ENCODE measurements at regions not wholly inside any gene's neighbourhood (a gene's known extent, or its start where the extent isn't known, plus 50 kb on each side); places are given as distances from the start of the nearest gene placed in this dataset.
"Not testable (repeated sequence)": the region's sequence is repeated elsewhere in the genome, so short reads cannot be mapped to it uniquely, and the experiment has no call there.

DNA sequence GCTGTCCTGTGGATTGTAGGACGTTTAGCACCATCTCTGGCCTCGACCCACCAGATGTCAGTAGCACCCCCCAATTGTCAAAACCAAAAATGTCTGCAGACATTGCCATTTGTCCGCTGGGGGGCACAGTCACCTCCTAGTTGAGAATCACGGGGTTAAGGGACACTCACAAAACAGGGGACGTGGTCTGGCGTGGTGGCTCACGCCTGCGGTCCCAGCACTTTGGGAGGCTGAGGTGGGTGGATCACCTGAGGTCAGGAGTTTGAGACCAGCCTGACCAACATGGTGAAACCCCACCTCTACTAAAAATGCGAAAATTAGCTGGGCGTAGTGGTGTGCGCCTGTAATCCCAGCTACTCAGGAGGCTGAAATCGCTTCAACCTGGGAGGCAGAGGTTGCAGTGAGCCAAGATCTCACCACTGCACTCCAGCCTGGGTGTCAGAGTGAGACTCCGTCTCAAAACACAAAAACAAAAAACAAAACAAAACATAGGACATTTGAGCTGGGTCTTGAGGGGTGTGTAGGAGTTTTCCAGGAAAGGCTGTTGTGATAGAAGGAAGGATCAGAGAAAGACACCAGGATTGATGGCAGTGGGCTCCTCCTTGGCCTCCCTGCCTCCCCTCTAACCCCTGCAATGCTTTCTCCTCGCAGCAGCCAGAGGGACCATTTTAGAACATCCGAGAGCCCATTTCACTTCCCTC, 171.8 kb upstream of the GSE1 start:
- no peak for DNase-seq (ENCODE audit: low spot score)

DNA sequence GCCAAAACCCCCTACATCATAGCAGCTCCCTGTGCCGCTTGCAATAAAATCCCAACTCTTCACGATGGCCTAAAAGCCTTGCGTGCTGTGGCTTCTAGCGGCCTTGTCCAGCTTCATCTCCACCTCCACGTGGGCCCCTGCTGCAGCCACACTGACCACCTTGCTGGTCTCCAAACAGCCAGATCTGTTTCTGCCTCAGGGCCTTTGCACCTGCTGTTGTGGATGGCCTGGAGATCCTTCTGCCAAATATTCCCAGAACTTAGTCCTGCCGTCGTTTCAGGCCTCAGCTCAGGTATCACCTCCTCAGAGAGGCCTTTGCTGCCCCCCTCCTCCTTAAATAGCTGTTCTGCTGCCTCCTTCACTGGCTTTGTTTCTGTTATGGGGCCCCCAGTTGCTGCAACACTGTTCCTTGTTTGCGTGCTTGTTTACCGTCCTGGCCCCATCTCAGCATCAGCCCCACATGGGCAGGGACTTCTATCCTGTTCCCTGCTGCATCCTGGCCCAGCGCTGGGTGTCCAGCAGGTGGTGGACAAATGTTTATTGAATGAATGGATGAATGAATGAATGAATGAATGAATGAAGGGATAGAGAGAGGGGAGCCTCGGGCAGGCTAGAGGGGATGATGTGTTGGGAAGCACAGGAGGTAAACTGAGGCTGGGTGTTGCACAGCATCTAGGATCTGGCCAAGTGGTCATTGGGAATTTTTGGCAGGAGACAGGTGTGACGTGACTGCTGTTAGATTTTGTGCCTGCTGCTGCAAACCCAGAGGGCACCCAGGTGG, 171.0 kb upstream of the GSE1 start:
- no peak for DNase-seq (ENCODE audit: low spot score)

DNA sequence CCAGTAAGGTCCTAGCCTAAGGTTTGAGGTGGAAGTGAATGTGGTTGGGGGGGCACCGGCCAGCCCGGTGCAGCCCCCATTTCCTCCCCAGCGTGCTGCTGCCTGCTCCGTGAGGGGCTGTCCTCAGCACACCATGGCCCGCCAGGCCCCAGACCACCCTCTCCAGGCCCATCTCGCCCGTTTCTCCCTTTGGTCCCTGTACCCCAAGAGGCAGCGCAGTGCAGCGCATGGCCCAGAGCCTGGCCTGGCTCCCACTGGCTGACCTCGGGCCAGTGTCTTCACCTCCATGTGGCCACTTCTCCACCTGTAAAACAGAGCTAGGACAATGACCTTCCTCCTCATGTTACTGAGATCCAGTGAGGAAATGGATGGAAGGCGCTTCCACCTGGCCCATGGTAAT, 170.0 kb upstream of the GSE1 start:
- DNase-seq (ENCODE audit: low spot score): no peak

DNA sequence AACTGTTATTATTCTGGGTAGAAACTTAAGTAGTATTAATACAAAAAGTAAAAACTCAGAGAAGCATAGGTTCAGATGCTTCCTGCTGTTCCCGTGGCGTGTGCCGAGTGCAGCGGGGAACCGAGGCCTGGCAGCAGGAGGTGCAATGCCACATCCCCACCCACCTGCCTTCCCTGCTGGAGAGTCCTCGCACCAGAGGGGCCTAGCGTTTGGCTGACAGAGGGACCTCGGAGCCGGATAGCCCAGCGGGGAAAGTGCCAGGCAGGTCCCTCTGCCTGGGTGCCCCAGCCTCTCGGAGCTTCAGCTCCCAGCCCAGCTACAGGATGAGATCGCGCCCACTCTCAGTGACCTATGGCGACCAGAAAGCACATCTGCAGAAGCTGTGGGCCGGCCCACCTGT, 169.6 kb upstream of the GSE1 start:
- no peak for DNase-seq (ENCODE audit: low spot score)

DNA sequence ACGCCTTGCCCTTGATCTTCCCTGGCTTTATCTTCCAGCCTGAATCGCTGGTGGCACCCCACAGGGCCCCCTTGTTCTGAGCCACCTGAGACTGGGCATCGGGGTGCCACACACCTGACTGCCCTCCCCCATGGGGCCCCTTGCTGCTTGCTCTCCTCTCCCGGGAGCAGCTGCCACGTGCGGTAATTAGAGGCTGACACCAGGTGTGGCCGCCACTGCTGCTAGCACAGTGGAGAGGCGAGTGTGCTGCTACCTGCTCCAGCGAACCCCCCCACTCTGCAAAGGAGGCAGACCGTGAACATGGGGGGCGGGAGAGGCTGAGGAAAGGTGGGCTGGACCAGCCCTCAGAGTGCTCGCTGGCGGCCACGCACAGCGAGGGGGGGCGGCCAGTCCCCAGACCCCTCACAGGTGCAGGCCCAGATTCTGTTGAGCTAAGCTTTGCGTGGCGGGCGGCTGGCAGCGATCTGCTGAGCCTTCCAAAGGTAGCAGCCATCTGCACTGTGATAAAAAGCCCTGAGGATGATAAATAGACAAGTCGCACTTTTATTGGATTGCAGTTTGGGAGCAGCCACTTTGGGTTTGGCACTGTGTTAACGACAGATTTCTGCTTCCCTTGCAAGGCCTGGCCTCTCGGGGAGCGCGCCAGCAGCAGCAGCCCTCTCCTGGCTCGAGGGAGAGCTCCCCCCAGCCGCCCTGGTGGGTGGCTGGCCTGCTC, 167.9 kb upstream of the GSE1 start:
- DNase-seq (ENCODE audit: low spot score): no peak

DNA sequence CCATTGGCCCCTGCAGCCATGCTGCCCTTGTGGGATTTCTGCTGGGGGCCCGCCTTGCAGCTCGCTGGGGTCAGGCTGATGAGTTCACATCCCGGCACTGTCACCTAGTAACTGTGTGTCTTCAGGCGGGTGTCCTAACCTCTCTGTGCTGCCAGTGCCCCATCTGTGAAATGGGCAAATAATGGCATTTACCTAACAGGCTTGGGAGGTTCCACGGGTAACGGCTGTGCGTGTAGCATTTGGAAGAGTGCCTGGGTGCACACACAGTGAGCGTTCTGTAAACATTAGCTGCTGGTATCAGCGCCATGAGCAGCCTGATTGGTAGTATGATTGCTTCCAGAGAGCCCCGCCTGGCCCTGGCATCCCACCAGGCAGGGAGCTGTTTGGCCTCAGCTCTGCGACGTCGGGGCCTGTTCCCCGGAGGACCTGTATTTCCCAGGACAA, 167.3 kb upstream of the GSE1 start:
- DNase-seq (ENCODE audit: low spot score): no peak

DNA sequence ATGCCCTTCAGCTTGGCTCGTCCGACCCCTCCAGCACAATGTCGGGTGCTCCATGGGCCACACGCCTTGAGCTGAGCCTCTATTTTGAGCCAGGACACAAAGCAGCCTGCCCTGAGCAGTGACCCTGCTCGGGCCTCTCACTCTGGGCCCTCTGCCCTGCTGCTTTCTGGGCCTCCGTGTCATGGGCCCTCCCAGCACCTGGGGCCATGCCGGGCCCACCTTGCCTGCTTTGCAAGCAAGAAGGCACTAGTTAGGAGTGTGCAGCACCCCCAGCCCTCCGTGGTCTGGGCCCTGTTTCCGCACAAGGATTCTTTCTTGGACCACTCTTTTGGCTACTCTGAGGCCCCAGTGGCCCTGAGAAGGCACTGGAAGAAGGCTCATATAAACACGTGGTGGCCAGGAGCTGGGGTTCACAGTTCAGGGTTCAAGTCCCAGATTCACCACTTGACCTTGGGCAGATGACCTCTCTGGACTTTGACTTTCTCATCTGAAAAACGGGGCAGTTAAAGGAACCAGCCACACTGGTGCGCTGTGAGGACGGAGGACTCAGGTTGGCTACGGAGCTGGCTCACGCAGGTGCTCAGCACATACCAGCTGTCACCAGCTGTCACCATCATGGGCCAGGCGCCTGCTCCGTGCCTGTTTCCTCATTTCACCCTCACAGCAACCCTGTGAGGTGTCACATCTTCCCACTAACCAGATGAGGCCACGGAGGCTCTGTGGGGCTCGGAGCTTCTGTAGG, 166.0 kb upstream of the GSE1 start:
- no peak for DNase-seq (ENCODE audit: low spot score)

DNA sequence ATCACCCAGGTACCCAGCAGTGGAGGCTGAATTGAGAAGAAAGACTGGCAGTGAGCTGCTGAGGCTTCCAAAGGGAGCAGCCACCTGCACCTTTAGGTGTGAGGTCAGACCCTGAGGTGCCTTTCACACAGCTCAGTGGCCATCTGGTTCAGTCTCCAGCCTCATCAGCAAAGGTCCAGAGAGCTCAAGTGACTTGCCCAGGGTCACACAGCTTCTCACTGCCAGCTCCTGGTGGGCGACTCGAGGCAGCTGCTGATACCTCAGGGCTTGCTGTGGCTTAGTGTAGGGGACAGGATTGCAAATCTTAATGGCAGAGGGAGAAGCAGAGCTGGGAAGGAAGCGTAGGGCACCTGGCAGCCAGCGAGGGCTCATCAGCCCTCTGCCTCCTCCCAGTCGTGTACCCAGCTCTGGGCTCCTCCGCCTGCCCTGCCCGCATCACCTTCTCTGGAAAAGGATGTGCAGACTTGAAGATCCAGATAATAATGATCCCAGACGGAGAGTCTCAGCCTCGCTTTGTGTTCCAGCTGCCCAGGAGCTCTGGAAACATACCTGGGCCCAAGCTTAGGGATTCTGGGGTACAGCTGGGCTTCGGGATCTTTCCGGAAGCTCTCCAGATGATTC, 165.3 kb upstream of the GSE1 start:
- DNase-seq (ENCODE audit: low spot score): no peak

DNA sequence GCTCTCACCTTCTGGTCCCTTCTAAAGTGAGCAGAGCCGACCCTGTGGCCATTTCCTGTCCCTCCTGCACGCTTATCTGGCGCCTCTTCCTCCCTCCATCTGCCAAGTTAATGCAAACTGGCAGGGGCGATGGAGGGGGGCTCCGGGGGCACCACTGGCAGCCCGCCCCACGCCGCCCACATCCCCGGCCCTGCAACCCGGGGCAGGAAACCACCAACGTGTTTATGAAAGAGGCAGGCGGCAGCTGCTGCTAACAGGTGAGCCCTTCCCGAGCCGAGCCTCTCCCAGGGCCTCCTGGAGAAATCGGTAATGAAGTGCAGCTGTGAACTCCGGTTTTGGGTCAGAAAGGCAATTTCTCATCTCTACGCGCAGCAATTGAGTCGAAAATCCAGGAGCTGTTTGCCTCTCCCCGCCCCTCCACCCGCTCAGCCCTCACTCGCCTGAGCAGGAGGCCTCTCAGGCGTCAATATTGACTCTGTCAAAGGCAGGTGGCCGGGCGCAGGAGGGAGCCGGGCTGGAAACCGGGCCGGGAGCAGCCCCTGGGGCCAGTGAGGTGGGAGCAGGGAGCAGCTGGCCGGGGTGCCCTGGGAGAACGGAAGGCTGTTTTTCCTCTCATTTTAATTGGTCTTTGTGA, 164.4 kb upstream of the GSE1 start:
- DNase-seq (ENCODE audit: low spot score): no peak

DNA sequence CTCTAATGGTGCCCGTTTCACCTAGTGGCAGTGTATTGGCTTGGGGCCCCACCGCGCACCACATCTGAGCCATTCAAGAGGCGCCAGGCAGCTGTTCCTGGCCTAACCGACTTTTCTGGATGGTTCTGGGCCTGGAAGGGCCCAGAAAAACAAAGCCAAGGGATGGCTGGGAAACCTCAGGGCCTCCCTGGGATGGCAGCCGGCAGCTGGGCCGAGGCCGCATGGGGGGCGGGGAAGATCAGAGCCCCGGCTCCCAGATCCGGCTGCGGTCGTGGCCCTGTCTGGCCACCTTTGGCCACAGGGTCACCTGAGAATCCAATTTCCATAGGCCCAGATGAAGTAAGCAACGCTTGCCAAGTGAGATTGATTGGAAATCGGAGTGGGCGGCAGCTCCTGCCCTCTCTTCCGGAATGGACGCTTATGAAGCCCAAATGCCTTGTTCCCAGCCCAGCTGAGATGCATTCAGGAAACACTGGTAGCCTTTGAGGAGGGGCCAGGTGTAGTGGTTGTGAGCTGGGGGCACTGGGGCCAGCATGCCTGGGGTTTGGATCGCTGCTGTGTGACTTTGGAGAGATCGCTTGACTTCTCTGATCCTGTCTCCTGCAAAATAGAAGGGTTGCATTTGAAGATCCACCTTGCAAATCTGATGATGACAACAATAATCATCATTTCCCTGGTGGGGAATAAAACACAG, 163.8 kb upstream of the GSE1 start:
- no peak for DNase-seq (ENCODE audit: low spot score)

DNA sequence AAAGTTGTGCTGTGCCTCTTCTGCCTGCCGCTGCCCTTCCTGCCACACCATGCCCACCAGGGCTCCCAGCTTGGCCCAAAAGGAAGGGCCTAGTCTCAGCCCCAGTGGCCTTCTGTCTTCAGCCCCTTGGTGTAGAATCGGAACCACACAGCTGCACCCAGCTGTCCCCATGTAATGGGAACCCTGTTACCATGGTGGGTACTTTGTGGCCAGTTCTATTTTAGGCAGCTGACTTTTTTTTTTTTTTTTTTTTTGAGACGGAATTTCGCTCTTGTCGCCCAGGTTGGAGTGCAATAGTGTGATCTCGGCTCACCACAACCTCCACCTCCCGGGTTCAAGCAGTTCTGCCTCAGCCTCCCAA, 163.3 kb upstream of the GSE1 start:
- no peak for DNase-seq (ENCODE audit: low spot score)

DNA sequence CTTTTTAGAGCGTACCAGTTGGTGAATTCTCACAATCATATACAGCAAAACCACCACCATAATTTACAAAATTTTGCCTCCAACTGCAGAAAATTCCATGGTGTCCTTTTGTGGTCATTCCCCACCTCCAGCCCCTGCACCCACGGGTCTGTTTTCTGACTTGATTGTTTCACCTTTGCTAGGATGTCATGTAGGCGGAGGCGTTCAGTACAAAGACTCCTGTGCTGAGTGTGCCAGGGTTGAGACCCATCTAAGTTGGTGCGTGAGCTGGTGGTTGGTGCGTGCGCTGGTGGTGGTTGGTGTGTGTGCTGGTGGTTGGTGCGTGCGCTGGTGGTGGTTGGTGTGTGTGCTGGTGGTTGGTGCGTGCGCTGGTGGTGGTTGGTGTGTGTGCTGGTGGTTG, 162.0 kb upstream of the GSE1 start:
- not testable (repeated sequence) for DNase-seq (ENCODE audit: low spot score)

DNA sequence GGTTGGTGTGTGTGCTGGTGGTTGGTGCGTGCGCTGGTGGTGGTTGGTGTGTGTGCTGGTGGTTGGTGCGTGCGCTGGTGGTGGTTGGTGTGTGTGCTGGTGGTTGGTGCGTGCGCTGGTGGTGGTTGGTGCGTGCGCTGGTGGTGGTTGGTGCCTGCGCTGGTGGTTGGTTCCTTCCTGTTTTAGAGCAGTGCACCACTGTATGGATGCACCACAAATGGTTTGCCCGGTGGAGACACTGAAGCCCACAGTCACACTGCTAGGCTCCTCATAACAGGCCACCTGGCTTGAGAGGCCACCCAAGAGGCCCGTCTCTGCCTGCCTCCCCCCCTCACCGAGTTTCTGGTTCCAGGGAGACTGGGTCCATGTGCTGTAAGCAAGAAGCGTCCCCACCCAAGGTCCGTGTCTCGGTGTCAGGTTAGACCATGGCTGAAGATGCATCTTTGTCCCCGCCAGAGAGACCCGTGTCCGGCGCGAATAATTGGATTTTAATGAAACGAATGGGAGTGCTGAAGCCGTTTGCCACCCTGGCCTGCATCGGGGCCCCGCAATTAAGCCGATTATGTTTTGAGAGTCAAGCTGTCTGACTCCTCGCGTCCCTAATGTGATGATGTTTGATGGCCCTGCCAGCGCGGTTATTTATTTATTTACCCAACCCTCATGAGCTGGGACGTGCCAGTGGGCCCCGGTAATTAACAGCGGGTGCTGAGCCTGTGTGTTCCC, 161.3 kb upstream of the GSE1 start:
- no peak for DNase-seq (ENCODE audit: low spot score)

DNA sequence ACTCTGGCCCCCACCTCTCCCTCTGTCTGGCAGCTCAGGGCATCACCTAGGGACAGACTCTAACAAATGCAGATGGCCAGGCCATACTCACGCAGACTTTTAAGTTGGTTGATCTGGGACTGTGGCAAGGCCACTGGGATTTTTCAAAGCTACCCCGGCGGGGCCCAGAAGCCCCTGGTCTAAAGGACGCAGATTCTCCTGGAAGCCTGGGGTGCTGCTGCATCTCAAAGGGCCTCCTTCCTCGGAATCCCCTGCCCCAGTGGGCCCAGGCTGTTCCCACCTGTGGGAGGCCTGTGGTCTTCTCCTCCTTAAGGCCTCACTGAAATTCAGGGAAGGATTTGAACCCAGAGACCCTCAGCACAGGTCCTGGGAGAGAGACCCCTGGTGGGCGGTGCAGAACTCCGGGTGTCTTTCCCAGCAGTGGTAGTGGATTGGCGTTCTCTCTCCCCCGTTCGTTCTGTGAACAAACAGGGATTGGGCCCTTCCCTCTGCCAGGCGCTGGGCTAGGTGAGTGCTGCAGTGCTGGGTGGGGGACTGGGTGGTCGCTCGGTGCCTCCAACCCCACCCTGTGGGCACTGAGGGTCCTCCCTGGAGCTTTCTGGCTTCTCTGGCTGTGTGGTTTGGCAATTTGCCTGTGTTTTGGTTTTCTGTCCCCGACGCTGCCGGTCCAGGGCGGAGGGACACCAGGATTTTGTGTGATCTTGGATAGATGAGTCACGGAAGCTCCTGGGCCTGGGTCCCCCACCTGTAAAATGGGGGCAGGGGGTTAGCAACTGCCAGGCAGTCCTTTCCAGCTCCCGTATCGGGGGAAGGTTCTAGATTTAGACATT, 160.5 kb upstream of the GSE1 start:
- no peak for DNase-seq (ENCODE audit: low spot score)

DNA sequence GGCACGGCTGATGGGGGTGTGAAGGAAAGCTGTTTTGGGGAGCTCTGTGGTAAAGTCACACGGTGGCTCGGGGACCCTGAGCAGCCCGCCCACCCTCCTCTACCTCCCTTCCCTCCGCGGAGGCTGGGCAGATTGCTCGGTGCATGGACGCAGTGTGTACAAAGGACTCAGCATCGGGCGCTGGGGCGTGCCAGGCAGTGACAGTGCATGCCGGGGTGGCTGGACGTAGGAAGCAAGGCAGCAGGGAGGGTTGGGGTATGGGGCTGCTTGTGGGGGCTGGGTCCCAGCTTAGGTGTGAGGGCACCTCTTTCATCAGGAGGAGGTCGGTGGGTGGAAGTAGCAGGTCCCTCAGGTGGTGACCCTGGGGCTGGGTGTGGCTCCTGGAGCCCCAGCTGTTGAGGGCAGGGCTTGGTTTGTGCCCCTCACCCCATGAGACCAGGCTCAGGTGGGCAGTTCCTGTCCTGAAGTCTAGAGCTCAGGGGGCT, 159.9 kb upstream of the GSE1 start:
- DNase-seq (ENCODE audit: low spot score): no peak

DNA sequence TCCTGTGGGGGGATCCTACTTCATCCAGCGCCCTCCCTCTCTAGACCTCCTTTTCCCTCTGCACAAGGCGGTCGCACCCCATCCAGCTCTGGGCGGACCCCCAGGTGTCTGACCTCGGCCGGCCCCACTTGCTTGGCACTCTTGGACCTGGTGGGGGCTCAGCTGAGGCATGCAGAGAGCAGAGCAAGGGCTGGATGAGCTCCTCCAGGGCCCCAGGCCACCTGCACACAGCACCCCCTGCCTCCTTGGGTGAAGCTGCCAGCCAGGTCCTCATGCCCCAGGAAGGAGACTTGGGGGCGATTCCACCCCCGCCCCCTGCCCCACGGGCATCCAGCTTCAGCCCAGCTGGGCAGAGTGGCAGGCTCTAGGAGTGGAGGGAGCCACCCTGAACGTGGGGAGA, 159.4 kb upstream of the GSE1 start:
- no peak for DNase-seq (ENCODE audit: low spot score)

DNA sequence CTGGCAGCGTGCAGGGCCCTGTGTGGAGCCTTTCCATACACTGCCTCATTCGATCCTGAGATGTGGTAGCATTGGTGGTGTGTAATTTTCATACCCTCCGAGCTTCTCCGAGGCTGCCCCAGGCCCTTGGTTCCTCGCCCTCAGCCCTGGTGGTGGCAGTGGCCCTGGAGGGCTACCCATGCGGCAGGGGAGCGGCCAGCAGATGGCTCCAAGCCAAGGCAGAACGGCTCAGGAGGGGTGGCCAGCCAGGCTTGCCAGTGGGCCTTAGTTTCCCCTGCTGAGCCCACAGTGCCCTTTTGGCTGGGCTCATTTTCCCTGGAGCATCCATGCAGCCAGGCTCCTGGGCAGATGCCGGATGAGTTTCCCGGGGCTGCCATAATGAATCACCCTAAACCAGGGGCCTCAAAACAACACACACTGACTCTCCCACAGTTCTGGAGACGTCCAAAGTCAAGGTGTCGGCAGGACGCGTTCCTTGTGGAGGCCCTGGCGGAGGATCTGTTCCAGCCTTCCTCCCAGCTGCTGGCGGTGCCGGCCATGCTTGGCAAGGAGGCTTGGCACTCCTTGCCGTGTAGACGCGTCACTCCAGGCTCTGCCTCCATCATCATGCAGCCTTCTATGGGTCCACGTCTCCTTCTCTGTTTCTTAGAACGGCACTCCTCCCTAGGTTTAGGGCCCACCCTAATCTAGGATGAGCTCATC, 158.8 kb upstream of the GSE1 start:
- no peak for DNase-seq (ENCODE audit: low spot score)

DNA sequence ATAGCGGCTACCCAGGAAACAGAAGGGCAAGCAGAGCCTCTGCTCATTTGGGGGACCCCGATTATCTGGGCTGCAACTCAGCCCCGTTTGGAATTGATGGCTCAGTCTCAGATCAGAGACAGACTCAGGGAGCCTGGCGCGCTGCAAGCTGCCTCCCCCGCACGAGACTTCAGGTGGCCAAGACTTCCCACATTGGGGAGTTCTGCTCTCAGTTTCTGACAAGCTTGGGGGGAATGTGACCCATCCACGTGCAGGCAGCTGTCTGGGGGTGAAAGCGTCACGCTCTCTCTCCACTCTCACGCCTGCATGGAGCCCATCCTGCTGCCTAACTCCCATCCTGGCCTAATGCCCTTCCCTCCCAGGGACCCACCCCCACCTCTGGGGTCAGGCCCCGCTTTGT, 157.6 kb upstream of the GSE1 start:
- no peak for DNase-seq (ENCODE audit: low spot score)

DNA sequence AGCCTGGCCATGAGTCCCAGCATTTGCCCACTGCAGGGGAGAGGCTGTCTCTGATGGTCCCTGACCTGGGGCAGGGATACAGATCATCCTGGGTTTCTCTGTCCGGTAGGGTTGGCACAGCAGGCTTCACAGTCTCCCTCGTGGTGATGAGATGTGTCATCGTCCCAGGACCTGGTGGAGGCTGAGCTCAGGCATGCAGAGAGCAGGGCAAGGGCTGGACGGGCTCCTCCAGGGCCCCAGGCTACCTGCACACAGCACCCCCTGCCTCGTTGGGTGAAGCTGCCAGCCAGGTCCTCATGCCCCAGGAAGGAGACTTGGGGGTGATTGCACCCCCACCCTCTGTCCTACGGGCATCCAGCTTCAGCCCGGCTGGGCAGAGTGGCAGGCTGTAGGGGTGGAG, 155.8 kb upstream of the GSE1 start:
- DNase-seq (ENCODE audit: low spot score): no peak
